ENCODE measurements at regions not wholly inside any gene's neighbourhood (a gene's known extent, or its start where the extent isn't known, plus 50 kb on each side); places are given as distances from the start of the nearest gene placed in this dataset.

- no peaks in the 10 kb centered on the region for H3K36me3 Mint-ChIP-seq
- no peaks in the 10 kb centered on the region for H3K36me3 ChIP-seq (ENCODE audit: insufficient read depth, low read length)
- no peak overlapping the region for H3K27ac Mint-ChIP-seq
- H3K27me3 Mint-ChIP-seq, result no peaks in the 10 kb centered on the region
- H3K4me3 ChIP-seq (ENCODE audit: low read length in 2 of 2), result no peak overlapping the region
- H3K9me3 Mint-ChIP-seq, result peaks cover 0 to 10% (median 2%) of the 10 kb centered on the region in 8 donors
- H3K27me3 ChIP-seq (ENCODE audit: insufficient read depth, low read length), result no peaks in the 10 kb centered on the region
- no peaks in the 10 kb centered on the region for H3K4me1 ChIP-seq (ENCODE audit: insufficient read depth, low read length)
- ChIA-PET CTCF (ENCODE audit: partially characterized antibody) (no interaction called here), POLR2A (ENCODE audit: partially characterized antibody) (no interaction called here)
- DNase-seq, result no peak
- no peak overlapping the region for H3K4me3 Mint-ChIP-seq
- H3K4me1 Mint-ChIP-seq, result no peaks in the 10 kb centered on the region
- no peak overlapping the region for H3K27ac ChIP-seq (ENCODE audit: low read depth, low read length)
- H3K9me3 ChIP-seq (ENCODE audit: control insufficient read depth in 1 of 2, low read length in 2 of 2), result no peaks in the 10 kb centered on the region
- intact Hi-C loops (cut with micrococcal nuclease), result no loop called here
Observed at GRCh38 chr4:31108762-31109161, 388.6 kb downstream of the PCDH7 start.

- H3K36me3 Mint-ChIP-seq, result no peaks in the 10 kb centered on the region
- Histone ChIP-seq H3K4me1 (ENCODE audit: insufficient read depth, low read length) (no peaks in the 10 kb centered on the region), H3K4me3 (ENCODE audit: low read length in 2 of 2) (no peak overlapping the region), H3K36me3 (ENCODE audit: insufficient read depth, low read length) (no peaks in the 10 kb centered on the region), H3K9me3 (ENCODE audit: control insufficient read depth in 1 of 2, low read length in 2 of 2) (no peaks in the 10 kb centered on the region), H3K27ac (ENCODE audit: low read depth, low read length) (no peak overlapping the region), H3K27me3 (ENCODE audit: insufficient read depth, low read length) (no peaks in the 10 kb centered on the region)
- no peaks in the 10 kb centered on the region for H3K27me3 Mint-ChIP-seq
- no peaks in the 10 kb centered on the region for H3K4me1 Mint-ChIP-seq
- no peak overlapping the region for H3K27ac Mint-ChIP-seq
- no peak for DNase-seq
- H3K4me3 Mint-ChIP-seq, result no peak overlapping the region
- CTCF ChIA-PET (ENCODE audit: partially characterized antibody), result no interaction called here
- intact Hi-C loops (cut with micrococcal nuclease), result no loop called here
- H3K9me3 Mint-ChIP-seq, result peaks cover 0 to 5% (median 0%) of the 10 kb centered on the region in 8 donors
- POLR2A ChIA-PET (ENCODE audit: partially characterized antibody), result no interaction called here
Observed at GRCh38 chr4:31111790-31112189, 391.6 kb downstream of the PCDH7 start.

GRCh38 chr4:31114816-31115215, 394.6 kb downstream of the PCDH7 start:
- Mint-ChIP-seq H3K4me1 (no peaks in the 10 kb centered on the region), H3K4me3 (no peak overlapping the region), H3K36me3 (no peaks in the 10 kb centered on the region), H3K27ac (no peak overlapping the region), H3K9me3 (peaks cover 0 to 12% (median 4%) of the 10 kb centered on the region in 8 donors), H3K27me3 (no peaks in the 10 kb centered on the region)
- Histone ChIP-seq H3K9me3 (ENCODE audit: control insufficient read depth in 1 of 2, low read length in 2 of 2) (no peaks in the 10 kb centered on the region), H3K4me3 (ENCODE audit: low read length in 2 of 2) (no peak overlapping the region), H3K27ac (ENCODE audit: low read depth, low read length) (no peak overlapping the region), H3K4me1 (ENCODE audit: insufficient read depth, low read length) (no peaks in the 10 kb centered on the region), H3K36me3 (ENCODE audit: insufficient read depth, low read length) (no peaks in the 10 kb centered on the region), H3K27me3 (ENCODE audit: insufficient read depth, low read length) (no peaks in the 10 kb centered on the region)
- no peak for DNase-seq
- CTCF ChIA-PET (ENCODE audit: partially characterized antibody), result no interaction called here
- POLR2A ChIA-PET (ENCODE audit: partially characterized antibody), result no interaction called here
- intact Hi-C loops (cut with micrococcal nuclease), result no loop called here

- no peaks in the 10 kb centered on the region for H3K27me3 Mint-ChIP-seq
- Histone ChIP-seq H3K27me3 (ENCODE audit: insufficient read depth, low read length) (no peaks in the 10 kb centered on the region), H3K4me1 (ENCODE audit: insufficient read depth, low read length) (no peaks in the 10 kb centered on the region), H3K36me3 (ENCODE audit: insufficient read depth, low read length) (no peaks in the 10 kb centered on the region), H3K9me3 (ENCODE audit: control insufficient read depth in 1 of 2, low read length in 2 of 2) (no peaks in the 10 kb centered on the region), H3K4me3 (ENCODE audit: low read length in 2 of 2) (no peak overlapping the region), H3K27ac (ENCODE audit: low read depth, low read length) (no peak overlapping the region)
- ChIA-PET POLR2A (ENCODE audit: partially characterized antibody) (no interaction called here), CTCF (ENCODE audit: partially characterized antibody) (no interaction called here)
- no peak overlapping the region for H3K27ac Mint-ChIP-seq
- no peak overlapping the region for H3K4me3 Mint-ChIP-seq
- intact Hi-C loops (cut with micrococcal nuclease), result no loop called here
- peaks cover under 1 to 14% (median 5%) of the 10 kb centered on the region in 8 donors for H3K9me3 Mint-ChIP-seq
- no peak for DNase-seq
- H3K36me3 Mint-ChIP-seq, result no peaks in the 10 kb centered on the region
- no peaks in the 10 kb centered on the region for H3K4me1 Mint-ChIP-seq
Observed at GRCh38 chr4:31124008-31124585, 403.9 kb downstream of the PCDH7 start.

GRCh38 chr4:31125061-31125460, 404.9 kb downstream of the PCDH7 start:
- ChIA-PET CTCF (ENCODE audit: partially characterized antibody) (no interaction called here), POLR2A (ENCODE audit: partially characterized antibody) (no interaction called here)
- Mint-ChIP-seq H3K4me1 (no peaks in the 10 kb centered on the region), H3K4me3 (no peak overlapping the region), H3K36me3 (no peaks in the 10 kb centered on the region), H3K27me3 (no peaks in the 10 kb centered on the region), H3K9me3 (peaks cover 2 to 11% (median 4%) of the 10 kb centered on the region in 8 donors), H3K27ac (no peak overlapping the region)
- DNase-seq, result no peak
- H3K36me3 ChIP-seq (ENCODE audit: insufficient read depth, low read length), result no peaks in the 10 kb centered on the region
- H3K9me3 ChIP-seq (ENCODE audit: control insufficient read depth in 1 of 2, low read length in 2 of 2), result no peaks in the 10 kb centered on the region
- no peaks in the 10 kb centered on the region for H3K27me3 ChIP-seq (ENCODE audit: insufficient read depth, low read length)
- H3K4me1 ChIP-seq (ENCODE audit: insufficient read depth, low read length), result no peaks in the 10 kb centered on the region
- H3K4me3 ChIP-seq (ENCODE audit: low read length in 2 of 2), result no peak overlapping the region
- no peak overlapping the region for H3K27ac ChIP-seq (ENCODE audit: low read depth, low read length)
- intact Hi-C loops (cut with micrococcal nuclease), result no loop called here

GRCh38 chr4:31125496-31125895, 405.3 kb downstream of the PCDH7 start:
- CTCF ChIA-PET (ENCODE audit: partially characterized antibody), result no interaction called here

GRCh38 chr4:31126881-31127398, 406.8 kb downstream of the PCDH7 start:
- Mint-ChIP-seq H3K4me3 (no peak overlapping the region), H3K4me1 (no peaks in the 10 kb centered on the region), H3K9me3 (peaks cover 0 to 14% (median 5%) of the 10 kb centered on the region in 8 donors), H3K27ac (no peak overlapping the region), H3K27me3 (no peaks in the 10 kb centered on the region), H3K36me3 (no peaks in the 10 kb centered on the region)
- DNase-seq, result no peak
- CTCF ChIA-PET (ENCODE audit: partially characterized antibody), result no interaction called here
- Histone ChIP-seq H3K9me3 (ENCODE audit: control insufficient read depth in 1 of 2, low read length in 2 of 2) (no peaks in the 10 kb centered on the region), H3K4me1 (ENCODE audit: insufficient read depth, low read length) (no peaks in the 10 kb centered on the region), H3K36me3 (ENCODE audit: insufficient read depth, low read length) (no peaks in the 10 kb centered on the region), H3K4me3 (ENCODE audit: low read length in 2 of 2) (no peak overlapping the region), H3K27me3 (ENCODE audit: insufficient read depth, low read length) (no peaks in the 10 kb centered on the region), H3K27ac (ENCODE audit: low read depth, low read length) (no peak overlapping the region)
- intact Hi-C loops (cut with micrococcal nuclease), result no loop called here
- POLR2A ChIA-PET (ENCODE audit: partially characterized antibody), result no interaction called here

More at GRCh38 chr4:31125496-31125895, 405.3 kb downstream of the PCDH7 start:
- Mint-ChIP-seq H3K36me3 (no peaks in the 10 kb centered on the region), H3K4me1 (no peaks in the 10 kb centered on the region), H3K4me3 (no peak overlapping the region), H3K27ac (no peak overlapping the region), H3K9me3 (peaks cover 2 to 11% (median 5%) of the 10 kb centered on the region in 8 donors), H3K27me3 (no peaks in the 10 kb centered on the region)
- H3K27me3 ChIP-seq (ENCODE audit: insufficient read depth, low read length), result no peaks in the 10 kb centered on the region
- DNase-seq, result no peak
- H3K27ac ChIP-seq (ENCODE audit: low read depth, low read length), result no peak overlapping the region
- H3K36me3 ChIP-seq (ENCODE audit: insufficient read depth, low read length), result no peaks in the 10 kb centered on the region
- H3K4me1 ChIP-seq (ENCODE audit: insufficient read depth, low read length), result no peaks in the 10 kb centered on the region
- no peak overlapping the region for H3K4me3 ChIP-seq (ENCODE audit: low read length in 2 of 2)
- no peaks in the 10 kb centered on the region for H3K9me3 ChIP-seq (ENCODE audit: control insufficient read depth in 1 of 2, low read length in 2 of 2)
- intact Hi-C loops (cut with micrococcal nuclease), result no loop called here
- POLR2A ChIA-PET (ENCODE audit: partially characterized antibody), result no interaction called here

- H3K9me3 Mint-ChIP-seq, result peaks cover 0 to 14% (median 5%) of the 10 kb centered on the region in 8 donors
- Histone ChIP-seq H3K27ac (ENCODE audit: low read depth, low read length) (no peak overlapping the region), H3K4me3 (ENCODE audit: low read length in 2 of 2) (no peak overlapping the region), H3K9me3 (ENCODE audit: control insufficient read depth in 1 of 2, low read length in 2 of 2) (no peaks in the 10 kb centered on the region), H3K27me3 (ENCODE audit: insufficient read depth, low read length) (no peaks in the 10 kb centered on the region), H3K4me1 (ENCODE audit: insufficient read depth, low read length) (no peaks in the 10 kb centered on the region), H3K36me3 (ENCODE audit: insufficient read depth, low read length) (no peaks in the 10 kb centered on the region)
- no peak overlapping the region for H3K4me3 Mint-ChIP-seq
- H3K27me3 Mint-ChIP-seq, result no peaks in the 10 kb centered on the region
- no peak for DNase-seq
- intact Hi-C loops (cut with micrococcal nuclease), result no loop called here
- H3K27ac Mint-ChIP-seq, result no peak overlapping the region
- H3K36me3 Mint-ChIP-seq, result no peaks in the 10 kb centered on the region
- no peaks in the 10 kb centered on the region for H3K4me1 Mint-ChIP-seq
- ChIA-PET POLR2A (ENCODE audit: partially characterized antibody) (no interaction called here), CTCF (ENCODE audit: partially characterized antibody) (no interaction called here)
Observed at GRCh38 chr4:31130930-31131329, 410.8 kb downstream of the PCDH7 start.
